NCI-H774 (cell line): ENCODE measurements at regions not wholly inside any gene's neighbourhood (a gene's known extent, or its start where the extent isn't known, plus 50 kb on each side); places are given as distances from the start of the nearest gene placed in this dataset.
A peak's percentile ranks its signal among the peaks of the same experiment; 100 is the strongest.
"Not testable (repeated sequence)": the region's sequence is repeated elsewhere in the genome, so short reads cannot be mapped to it uniquely, and the experiment has no call there.

ENCODE experiments used
- DNase-seq: peaks from one replicate; lab custom pipeline; 2025; lab: John Stamatoyannopoulos, UW

DNA sequence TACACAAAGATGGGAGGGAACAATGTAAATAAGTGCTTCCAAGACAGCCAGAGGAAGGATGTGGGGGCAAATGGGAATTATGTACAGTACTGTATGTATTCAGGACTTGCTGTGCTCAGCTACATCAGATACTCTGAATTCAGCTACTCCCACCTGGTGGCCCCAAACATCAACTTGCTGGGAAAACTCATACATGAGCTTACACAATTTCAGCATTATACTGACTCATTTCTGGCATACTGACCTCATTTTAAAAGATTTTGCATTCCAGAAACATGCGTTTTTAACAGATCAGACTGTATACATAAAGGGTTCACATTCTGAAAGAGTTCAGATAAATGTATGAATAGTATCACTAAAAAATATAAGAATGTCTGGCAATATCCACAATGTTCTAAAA is 59.7 kb downstream of the GPX5 start:
- no peak for DNase-seq

DNA sequence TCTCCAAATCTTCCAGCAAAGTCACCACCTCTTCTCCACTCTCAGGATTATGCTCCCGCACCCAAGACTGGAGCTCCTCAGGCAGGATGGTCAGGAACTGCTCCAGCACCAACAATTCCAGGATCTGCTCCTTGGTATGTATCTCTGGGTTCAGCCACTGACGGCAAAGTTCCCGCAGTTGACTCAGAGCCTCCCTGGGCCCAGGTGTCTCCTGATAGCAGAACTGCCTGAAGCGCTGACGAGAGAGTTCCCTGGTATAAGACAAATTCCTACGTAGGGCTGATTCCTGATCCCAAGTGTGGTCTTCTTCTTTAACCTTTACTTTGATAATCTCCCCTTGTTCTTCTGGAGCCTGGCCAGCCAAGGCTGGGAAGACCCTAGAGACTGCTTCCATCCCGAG is 60.6 kb downstream of the GPX5 start:
- no peak for DNase-seq

DNA sequence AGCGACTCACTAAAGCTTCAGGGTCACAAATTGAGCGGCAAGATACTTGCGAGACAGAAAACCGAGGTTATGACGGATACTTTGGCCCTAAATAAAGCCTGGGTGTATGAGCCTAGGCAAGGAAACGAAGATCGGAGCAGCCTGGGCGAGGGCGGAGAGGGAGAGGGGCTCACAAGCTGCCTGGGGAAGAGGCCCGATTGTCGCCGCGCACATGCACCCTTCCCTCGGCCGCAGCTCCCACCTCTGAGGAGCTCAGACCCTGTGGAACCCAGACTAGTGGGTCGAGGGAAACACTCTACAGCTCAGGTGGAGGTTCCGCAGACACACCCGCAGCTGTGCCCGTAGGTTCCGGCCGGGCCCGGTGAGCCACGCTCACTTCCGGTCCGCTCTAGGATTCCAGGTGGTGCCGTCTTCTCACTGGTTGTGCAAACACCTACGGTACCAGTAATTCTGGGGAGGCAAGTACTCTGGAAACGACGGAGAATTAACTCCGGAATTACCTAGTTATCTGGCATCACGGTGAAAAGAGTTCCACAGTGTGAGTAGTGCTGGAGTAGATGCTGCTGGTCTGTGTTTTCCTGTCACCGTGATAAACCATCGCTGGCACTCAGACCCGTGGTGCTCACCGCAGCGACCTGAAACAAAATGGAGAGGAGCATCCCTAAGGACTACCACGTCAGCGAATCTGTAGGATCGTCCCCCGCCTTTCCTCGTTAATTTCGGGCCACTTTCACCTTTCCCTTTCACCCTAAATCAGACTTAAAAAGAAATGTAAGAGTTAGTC is 61.5 kb downstream of the GPX5 start:
- peak; percentile 78 for DNase-seq

DNA sequence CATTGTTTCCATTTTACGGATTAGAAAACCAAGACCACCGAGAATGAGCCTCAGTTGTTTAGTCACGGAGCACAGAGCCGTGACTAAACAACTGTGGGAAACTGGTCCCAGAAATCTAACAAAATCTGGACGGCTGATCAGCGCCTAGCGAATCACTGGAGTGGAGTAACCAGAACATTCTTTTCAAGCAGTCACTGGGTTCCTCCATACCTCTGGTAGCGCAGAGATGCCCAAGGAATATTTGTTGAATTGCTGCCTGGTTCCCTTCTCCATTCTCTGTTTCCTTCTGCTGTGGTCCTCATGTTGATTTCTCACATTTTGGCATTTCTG is 62.0 kb downstream of the GPX5 start:
- DNase-seq: no peak

DNA sequence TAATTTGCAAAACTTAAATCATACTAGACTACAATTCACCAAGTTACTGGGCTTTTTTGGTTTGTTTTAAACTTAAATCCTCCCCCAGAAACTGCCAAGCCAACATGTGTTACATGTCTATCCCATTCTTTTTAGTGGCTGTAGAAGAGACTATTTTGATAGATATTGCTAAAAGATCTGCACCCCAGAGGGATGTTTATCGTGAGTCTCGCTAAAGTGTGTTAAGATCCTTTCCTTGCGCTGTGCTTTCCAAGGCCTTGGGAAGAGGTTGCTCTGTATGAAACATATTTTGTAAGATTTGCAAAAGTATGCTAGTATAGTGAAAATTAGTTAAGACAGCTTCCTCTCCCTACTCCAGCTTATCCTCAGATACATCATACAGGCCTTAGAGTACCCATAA is 63.0 kb downstream of the GPX5 start:
- DNase-seq: no peak

DNA sequence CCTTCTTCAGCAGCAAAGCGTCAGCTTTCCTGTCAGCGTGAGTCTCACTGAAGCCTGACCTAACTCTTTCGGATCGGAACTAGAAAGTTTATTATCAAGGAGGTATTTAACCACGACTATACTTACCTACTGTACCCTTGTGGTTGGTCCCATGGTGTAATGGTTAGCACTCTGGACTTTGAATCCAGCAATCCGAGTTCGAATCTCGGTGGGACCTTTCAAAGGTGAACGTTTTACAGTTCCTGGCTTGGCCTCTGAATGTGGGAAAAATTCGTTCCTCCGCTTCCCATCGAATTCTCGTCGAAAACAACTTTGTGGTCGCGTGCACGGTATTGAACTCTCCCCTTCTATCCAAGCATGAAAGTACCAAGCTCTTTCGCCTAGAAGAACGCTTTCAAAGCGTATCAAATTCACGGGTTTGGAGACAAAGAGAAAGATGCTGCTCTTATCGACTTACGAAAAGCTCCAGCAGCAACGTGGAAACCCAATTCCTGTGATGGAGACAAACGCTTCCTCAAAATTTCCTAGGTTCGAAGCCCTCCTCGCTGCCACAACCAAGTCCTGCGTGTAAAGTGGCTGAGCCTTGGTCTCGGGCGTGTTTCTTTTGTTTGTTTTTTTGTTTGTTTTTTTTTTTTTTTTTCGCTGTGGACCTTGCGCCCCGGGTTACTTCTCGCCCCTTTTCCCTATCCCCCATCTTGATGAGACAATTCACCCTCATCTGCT is 63.7 kb downstream of the GPX5 start:
- peak; percentile 88 for DNase-seq

DNA sequence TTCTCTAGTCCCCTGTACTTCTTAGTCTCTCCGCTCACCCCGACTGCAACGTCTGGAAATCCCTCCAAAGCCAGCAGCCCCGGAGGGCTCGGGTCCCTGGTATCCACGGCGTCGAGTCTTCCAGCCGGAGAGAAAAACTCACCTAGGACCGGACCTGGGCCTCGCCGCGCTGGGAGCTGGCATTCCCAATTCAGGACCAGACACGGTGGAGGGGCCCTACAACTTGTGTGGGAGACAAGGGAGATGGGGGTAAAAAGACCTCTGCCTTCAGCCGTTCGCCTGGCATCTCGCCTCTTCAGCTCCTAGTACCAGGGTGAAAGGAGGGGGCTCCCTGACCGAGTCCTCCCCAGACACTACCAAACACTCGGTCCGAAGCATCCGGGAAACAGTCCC is 64.3 kb downstream of the GPX5 start:
- no peak for DNase-seq

DNA sequence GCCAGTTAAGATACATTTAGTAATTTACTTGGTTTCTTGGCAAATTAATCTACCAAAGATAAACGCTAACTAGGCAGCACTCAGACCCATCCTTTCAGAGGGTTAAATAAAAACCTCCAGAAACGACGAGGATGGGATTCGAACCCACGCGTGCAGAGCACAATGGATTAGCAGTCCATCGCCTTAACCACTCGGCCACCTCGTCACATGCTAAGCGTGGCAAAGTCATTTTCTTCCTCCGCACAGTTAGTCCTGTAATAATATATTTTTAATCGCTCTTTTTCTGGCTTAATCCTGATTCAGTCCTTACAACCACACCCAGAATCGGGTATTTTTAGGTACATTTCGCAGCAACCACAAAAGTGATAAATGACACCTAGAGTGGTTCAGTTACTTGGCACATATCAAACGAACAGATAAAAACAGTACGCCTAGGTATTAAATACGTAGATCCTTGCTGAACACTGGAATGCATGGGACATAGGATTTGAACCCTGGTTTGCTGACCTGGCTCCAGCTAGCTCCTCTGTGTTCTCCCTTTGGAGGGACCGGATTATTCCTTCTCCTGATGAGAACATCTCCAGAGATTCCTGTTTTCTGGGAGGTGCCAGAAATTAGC is 71.6 kb downstream of the GPX5 start:
- DNase-seq: peak; percentile 76

DNA sequence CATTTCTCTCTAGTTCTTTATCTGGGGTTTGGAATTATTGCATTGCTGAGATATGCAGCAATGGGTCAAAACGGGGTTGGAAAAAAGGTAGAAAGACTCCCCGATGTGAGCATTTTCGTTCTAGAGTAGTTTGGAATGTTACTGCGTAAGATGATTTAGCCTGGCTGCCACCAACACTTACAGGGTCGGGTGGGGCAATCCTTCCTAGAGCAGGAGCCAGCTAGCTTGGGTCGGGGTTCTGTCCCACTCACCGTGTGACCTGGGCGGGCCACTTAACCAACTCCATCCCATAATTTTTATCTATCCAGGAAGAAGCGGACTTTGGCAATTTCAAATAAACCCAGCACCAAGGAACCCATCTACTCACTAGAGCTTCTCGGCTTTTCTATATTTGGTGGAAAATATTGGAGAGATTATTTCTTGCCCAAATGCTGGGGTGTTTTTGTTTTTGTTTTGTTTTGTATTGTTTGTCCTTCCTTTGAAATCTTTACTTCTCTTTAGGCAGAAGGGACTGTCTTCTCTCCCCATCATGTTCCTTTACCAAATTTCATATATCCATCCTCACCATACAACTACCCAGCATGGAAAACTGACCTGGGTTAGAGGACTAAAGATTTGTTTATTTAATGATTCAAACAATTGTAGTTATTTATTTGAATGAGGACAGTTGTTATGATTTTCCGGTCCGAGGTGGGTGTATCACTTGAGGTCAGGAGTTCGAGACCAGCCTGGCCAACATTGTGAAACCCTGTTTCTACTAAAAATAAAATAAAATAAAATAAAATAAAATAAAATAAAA is 72.4 kb downstream of the GPX5 start:
- peak; percentile 30 for DNase-seq

DNA sequence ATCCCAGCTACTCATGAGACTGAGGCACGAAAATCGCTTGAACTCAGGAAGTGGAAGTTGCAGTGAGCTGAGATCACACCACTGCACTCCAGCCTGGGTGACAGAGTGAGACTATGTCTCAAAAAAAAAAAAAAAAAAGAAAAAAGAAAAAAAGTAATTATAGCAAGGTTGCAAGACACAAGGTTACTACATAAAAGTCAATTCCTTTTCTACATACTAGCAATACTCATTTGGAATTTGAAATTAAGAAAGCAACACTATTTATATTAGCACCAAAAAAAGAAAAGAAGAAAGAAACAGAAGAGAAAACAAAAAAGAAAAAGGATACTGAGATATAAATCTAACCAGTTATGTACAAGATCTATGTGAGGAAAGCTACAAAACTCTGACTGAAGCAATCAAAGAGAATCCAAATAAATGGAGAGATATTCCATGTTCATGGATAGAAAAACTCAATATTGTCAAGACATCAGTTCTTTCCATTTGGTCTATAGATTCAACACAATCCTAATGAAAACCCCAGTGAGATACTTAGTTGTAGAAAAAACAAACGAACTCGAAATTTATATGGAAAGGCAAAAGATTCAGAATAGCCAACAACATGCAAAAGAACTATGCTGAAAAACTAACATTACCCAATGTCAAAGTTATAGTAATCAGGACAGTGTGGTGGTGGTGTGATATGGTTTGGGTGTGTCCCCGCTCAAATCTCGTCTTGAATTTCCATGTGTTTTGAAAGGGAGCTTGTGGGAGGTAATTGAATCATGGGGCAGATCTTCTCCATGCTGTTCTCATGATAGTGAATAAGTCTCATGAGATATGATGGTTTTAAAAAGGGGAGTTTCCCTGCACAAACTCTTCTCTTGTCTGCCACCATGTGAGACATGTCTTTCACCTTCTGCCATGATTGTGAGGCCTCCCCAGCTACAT is 73.3 kb downstream of the GPX5 start:
- DNase-seq: no peak

DNA sequence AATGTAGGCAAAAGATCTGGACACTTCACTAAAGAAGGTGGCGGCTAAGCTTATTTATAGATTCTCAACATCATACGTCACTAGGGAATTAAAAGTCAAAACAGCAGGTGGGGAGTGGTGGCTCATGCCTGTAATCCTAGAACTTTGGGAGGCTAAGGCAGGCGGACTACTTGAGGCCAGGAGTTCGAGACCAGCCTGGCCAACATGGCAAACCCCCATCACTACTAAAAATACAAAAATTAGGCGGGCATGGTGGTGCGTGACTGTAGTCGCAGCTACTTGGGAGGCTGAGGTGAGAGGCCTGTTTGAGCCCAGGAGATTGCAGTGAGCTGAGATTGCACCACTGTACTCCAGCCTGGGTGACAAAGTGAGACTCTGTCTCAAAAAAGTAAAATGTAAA is 74.6 kb downstream of the GPX5 start:
- DNase-seq: no peak

DNA sequence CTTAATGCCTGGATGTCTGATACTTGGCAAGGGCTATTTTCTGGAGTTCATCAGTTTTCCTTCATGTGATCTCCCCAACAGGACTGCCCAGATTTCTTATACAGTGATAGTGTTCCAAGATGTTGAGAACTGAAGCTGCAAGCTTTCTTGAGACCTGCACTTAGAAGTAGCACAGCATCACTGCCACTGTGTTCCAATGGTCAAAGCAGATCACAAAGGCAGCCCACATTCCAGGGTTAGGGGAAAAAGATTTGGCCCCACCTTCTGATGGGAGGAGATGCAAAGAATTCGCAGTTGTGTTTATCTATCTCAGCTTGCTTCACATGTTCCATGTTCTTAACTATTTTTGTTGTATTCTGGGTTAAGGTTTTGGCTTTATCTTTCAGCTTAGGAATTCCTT is 78.2 kb downstream of the GPX5 start:
- no peak for DNase-seq

DNA sequence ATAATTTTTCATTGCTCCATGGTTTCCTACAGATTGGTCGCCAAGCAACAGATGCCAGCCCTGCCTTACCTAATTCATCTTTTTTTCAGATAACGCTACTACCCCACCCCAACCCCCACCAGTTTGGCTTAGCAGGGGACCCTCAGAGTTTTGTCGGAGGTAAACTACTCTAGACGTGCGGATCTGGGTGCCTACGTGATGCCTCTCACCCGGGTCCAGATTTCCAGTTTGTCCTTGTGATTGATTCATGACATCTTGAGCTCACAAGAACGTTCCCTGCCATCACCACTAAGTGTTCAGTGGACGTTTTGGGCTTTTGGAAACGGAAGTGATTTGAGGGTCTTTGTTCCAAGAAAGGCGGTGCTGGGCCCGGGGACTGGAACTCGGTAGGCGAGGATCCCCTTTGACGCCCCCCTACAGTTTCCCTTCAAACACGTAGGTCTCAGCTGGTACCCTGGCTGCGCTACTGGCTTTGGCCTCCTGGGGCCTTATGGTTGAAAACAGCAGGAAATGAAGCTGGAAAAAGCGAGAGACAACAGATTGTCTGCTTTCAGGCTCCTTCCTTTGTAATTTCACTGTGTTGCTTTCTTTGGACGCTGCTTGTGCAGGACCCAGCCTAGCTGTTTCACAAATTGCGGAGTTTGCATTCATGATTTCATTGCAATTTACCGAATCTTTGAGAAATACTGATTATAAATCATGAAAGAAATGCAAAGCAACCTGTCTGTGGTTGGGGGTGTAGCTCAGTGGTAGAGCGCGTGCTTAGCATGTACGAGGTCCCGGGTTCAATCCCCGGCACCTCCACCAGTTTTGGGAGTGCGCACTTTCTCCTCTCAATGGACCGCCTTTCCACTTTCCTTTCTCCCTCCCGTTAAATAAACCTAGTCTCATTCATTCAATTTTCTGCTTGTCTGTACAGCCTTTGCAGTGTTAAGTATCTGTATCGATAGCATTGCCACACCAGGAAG is 81.0 kb downstream of the GPX5 start:
- DNase-seq: peak; percentile 84

DNA sequence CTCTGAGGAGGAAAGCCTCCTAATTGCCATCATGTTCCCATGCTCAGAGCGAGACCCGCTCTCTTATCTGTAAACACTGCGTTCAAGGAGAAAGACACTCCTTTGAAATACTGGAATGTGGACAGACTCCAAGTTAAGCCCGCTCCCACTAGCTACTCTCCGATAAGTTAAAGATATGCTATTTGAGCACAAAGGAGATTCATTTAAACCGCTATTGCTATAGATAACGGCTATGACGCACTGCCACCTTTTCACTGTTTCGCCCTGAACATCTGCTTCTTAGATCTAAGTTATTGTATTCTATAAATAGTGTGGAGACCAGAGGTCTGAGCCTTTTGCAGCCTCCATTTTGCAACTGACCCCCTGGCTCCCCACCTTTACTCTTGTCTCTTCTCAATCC is 82.3 kb downstream of the GPX5 start:
- DNase-seq: no peak

DNA sequence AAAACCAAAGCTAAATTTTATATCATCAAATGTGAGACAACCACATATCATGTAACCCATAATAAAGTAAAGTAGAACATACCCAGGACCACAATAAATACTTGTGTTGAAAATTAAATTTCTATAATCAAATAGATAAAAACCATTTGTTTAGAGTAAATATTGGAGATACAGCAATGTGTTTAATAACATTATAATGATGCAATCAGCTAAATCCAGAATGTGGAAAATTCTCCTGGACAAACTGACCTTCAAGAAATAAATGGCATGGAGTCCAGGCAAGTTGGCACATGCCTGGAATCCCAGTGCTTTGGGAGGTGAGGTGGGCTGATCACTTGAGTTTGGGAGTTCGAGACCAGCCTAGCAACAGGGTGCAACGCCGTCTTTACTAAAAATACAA is 84.0 kb downstream of the GPX5 start:
- DNase-seq: no peak

DNA sequence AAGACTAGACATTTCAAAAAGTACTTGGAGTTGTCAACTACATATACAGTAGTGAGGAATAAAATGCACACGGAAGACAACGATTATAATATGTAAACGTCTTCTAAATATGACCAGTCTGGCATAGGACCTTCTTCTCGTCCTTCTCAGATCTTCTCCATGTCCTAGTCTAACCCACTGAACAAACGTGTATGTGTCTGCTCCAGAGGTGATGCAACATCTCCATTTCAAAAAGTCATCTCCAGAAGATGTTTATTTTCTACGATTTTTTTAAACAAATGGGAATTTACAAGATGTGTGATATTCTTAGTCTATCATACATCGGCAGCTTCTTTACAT is 89.9 kb downstream of the GPX5 start:
- no peak for DNase-seq

DNA sequence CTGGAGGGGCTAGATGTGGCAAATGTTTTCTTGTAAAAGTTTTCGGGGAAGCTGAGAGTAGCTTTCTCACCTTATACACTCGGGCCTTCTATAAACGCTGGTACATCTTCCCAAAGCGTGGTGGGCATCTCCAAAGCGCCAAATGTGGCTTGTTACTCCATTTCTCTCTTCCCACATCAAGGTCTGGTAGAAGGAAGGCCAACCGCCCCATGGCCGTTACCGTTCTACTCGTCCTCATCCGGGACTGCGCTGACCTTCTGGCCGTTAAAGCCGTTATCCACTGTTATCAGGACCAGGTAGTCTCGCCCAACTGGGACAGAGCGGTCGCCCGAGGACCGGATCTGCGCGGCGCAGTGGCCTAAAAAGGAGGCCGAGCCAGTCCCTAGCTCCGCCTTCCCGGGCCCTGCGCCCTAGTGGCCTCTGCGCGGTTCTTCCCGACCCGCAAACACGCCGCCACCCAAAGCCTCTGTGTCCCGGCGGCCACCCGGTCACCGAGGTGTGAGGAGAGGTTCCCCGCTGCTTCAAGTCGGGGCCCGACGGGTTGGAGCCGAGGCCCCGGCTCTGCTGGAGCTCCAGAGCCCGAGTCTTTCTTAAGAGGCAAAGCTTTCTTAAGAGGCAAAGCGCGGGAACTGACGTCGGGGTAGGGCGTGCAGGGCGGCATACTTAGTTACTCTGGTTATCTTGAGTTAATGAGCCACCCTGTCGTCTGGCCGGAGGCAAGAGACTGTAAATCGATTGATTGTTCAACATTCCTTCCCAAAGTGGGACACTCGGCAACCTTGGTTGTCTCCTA is 90.5 kb downstream of the GPX5 start:
- no peak for DNase-seq

DNA sequence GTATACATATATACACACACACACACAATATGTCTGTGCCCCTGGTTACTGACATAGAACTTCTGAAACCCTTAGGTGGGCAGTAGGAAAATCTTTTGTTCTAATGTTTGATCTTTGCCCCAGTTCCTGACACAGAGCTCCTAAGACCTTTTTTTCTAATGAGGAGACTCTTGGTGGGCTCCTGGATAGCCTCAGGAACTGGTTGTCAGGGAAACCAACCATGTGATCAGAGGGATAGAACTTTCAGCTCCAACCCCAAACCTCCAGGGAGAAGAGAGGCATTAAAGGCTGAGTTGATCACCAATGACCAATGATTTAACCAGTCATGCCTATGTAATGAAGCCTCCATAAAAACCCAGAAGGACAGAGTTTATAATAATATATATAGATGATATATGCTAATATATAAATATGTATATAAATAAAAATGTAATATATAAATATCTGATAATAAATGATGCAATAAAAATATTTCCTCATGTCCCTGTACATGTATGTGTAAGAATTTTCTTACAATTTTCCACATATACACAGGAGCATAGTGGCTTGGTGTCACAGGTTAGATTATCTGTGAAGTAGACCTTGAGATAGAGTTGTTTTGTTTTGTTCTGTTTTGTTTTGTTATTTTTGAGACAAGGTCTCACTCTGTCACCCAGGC is 93.3 kb downstream of the GPX5 start:
- DNase-seq: no peak

DNA sequence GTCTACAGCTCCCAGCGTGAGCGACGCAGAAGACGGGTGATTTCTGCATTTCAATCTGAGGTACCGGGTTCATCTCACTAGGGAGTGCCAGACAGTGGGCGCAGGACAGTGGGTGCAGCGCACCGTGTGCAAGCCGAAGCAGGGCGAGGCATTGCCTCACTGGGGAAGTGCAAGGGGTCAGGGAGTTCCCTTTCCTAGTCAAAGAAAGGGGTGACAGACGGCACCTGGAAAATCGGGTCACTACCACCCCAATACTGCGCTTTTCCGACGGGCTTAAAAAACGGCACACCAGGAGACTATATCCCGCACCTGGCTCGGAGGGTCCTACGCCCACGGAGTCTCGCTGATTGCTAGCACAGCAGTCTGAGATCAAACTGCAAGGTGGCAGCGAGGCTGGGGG is 95.6 kb downstream of the GPX5 start:
- not testable (repeated sequence) for DNase-seq
